GM21423 (cell line): ENCODE measurements at regions not wholly inside any gene's neighbourhood (a gene's known extent, or its start where the extent isn't known, plus 50 kb on each side); places are given as distances from the start of the nearest gene placed in this dataset.
"Not testable (repeated sequence)": the region's sequence is repeated elsewhere in the genome, so short reads cannot be mapped to it uniquely, and the experiment has no call there.

Source experiments
- ATAC-seq: cut with Tn5 transposase; IDR thresholded peaks from one replicate; pipeline ENCODE4 v1.9.1; 2021; ENCODE audit warnings: mild to moderate bottlenecking, moderate library complexity; ENCODE audit not compliant: unreplicated experiment

GRCh38 chr11:130550150-130550549 is 101.7 kb downstream of the ADAMTS15 start:
- no peak for ATAC-seq

GRCh38 chr11:130550984-130551383 is 102.5 kb downstream of the ADAMTS15 start:
- ATAC-seq: no peak

GRCh38 chr11:130551388-130551787 is 102.9 kb downstream of the ADAMTS15 start:
- no peak for ATAC-seq

- ATAC-seq: no peak
These were observed 104.9 kb downstream of the ADAMTS15 start for GRCh38 chr11:130553306-130553705.

GRCh38 chr11:130554241-130555055 is 106.0 kb downstream of the ADAMTS15 start:
- ATAC-seq: no peak

GRCh38 chr11:130555251-130555841 is 106.9 kb downstream of the ADAMTS15 start:
- ATAC-seq: no peak

GRCh38 chr11:130560000-130560780 is 111.7 kb downstream of the ADAMTS15 start:
- ATAC-seq: no peak

GRCh38 chr11:130560781-130561109 is 112.3 kb downstream of the ADAMTS15 start:
- ATAC-seq: no peak

GRCh38 chr11:130561441-130561881 is 113.0 kb downstream of the ADAMTS15 start:
- ATAC-seq: no peak

GRCh38 chr11:130562549-130562948 is 114.1 kb downstream of the ADAMTS15 start:
- no peak for ATAC-seq

- not testable (repeated sequence) for ATAC-seq
These were observed 117.9 kb downstream of the ADAMTS15 start for GRCh38 chr11:130566360-130566759.

- no peak for ATAC-seq
These were observed 123.1 kb downstream of the ADAMTS15 start for GRCh38 chr11:130571519-130571918.

GRCh38 chr11:130571947-130572584 is 123.6 kb downstream of the ADAMTS15 start:
- no peak for ATAC-seq

GRCh38 chr11:130573767-130574166 is 125.3 kb downstream of the ADAMTS15 start:
- no peak for ATAC-seq

- ATAC-seq: no peak
These were observed 126.3 kb downstream of the ADAMTS15 start for GRCh38 chr11:130574740-130575139.

GRCh38 chr11:130576146-130576545 is 127.7 kb downstream of the ADAMTS15 start:
- no peak for ATAC-seq

GRCh38 chr11:130578738-130579368 is 130.4 kb downstream of the ADAMTS15 start:
- no peak for ATAC-seq

GRCh38 chr11:130580372-130580771 is 131.9 kb downstream of the ADAMTS15 start:
- no peak for ATAC-seq

- ATAC-seq: no peak
These were observed 132.5 kb downstream of the ADAMTS15 start for GRCh38 chr11:130580891-130581492.

- no peak for ATAC-seq
These were observed 133.2 kb downstream of the ADAMTS15 start for GRCh38 chr11:130581646-130582045.
